HCT116 (cell line): ENCODE measurements at regions not wholly inside any gene's neighbourhood (a gene's known extent, or its start where the extent isn't known, plus 50 kb on each side); places are given as distances from the start of the nearest gene placed in this dataset.

Source experiments
- ATAC-seq: fragments of 200-7000 bp; cut with Tn5 transposase; 2 replicates; pipeline ENCODE4 v1.9.1; 2020; ENCODE audit warnings: mild to moderate bottlenecking, moderate library complexity
- BruUV-seq: library from RNA; stranded (reverse); fragments of 400-500 nt; replicated peaks from 2 replicates; lab custom pipeline; 2021; lab: Mats Ljungman, UMichigan
- CTCF ChIA-PET: fragments of 300-600 bp; sonication (Branson Sonifier 250); formaldehyde crosslinking; loops from one replicate; lab custom pipeline; 2021; ENCODE audit warnings: antibody characterized with exemption; lab: Charles Lee
- POLR2A ChIA-PET: fragments of 300-600, 350-600 bp; sonication (Branson Sonifier 250); formaldehyde crosslinking; loops from one replicate; lab custom pipeline; 2021; ENCODE audit warnings: antibody characterized with exemption; lab: Charles Lee
- RAD21 ChIA-PET, 2 experiments: fragments of 300-600 bp; sonication (Branson Sonifier 250); formaldehyde crosslinking; loops; one replicate each; lab custom pipeline; 2023; ENCODE audit warnings: low total read pairs in 2 of 2; ENCODE audit not compliant: uncharacterized antibody in 2 of 2, unreplicated experiment in 2 of 2, low non-redundant PET in 1 of 2; lab: Charles Lee
- DNase-seq: peaks from one replicate; pipeline ENCODE4 v3.0.0-alpha.2; 2010; ENCODE audit warnings: low read depth, low spot score
- H2AFZ ChIP-seq: fragments of 200-600 bp; shearing (Covaris generic), sonication (generic); 2 replicates; pipeline ENCODE4 v1.6.1; 2017; ENCODE audit warnings: low read depth, mixed run types, mixed read lengths, antibody characterized with exemption, low read length; ENCODE audit not compliant: poor library complexity, severe bottlenecking
- H3K27ac ChIP-seq: 2 replicates; pipeline ENCODE4 v1.5.1; 2012; ENCODE audit warnings: low read depth, low read length
- H3K27me3 ChIP-seq: fragments of 200-600 bp; sonication (generic); 2 replicates; pipeline ENCODE4 v1.6.1; 2016; ENCODE audit warnings: mixed run types, low read length, mixed read lengths; ENCODE audit not compliant: insufficient read depth
- H3K36me3 ChIP-seq, 2 experiments: fragments of 200-500 bp in 1 of 2; fragments of 200-600 bp in 1 of 2; sonication (Bioruptor generic) in 1 of 2; sonication (generic) in 1 of 2; 2 replicates each; pipeline versions ENCODE4 v1.5.1 to v1.6.1; 2014 to 2016; ENCODE audit warnings: low read length in 2 of 2, inconsistent platforms in 1 of 2, mixed read lengths in 1 of 2, mixed run types in 1 of 2; ENCODE audit not compliant: insufficient read depth in 2 of 2, control insufficient read depth in 1 of 2
- H3K4me1 ChIP-seq, 2 experiments: fragments of 200-600 bp in 1 of 2; sonication (generic) in 1 of 2; 2 replicates each; pipeline versions ENCODE4 v1.5.1 to v1.6.1; 2012 to 2017; ENCODE audit warnings: low read length in 2 of 2, inconsistent platforms in 1 of 2, mild to moderate bottlenecking in 1 of 2, mixed read lengths in 1 of 2, mixed run types in 1 of 2, moderate library complexity in 1 of 2; ENCODE audit not compliant: insufficient read depth in 2 of 2, control insufficient read depth in 1 of 2
- H3K4me2 ChIP-seq: fragments of 200-600 bp; sonication (generic); 2 replicates; pipeline ENCODE4 v1.6.1; 2017; ENCODE audit warnings: mixed run types, low read length, mixed read lengths
- H3K4me3 ChIP-seq, 2 experiments: fragments of 200-600 bp in 1 of 2; sonication (generic) in 1 of 2; replicated peaks in 1 of 2; 2 replicates each; pipeline ENCODE4 v1.5.1; 2011 to 2016; ENCODE audit warnings: low read length in 2 of 2, control low read depth in 1 of 2, low read depth in 1 of 2, mild to moderate bottlenecking in 1 of 2, mixed read lengths in 1 of 2, mixed run types in 1 of 2
- H3K79me2 ChIP-seq: fragments of 200-600 bp; sonication (generic); 2 replicates; pipeline ENCODE4 v1.6.1; 2017; ENCODE audit warnings: mild to moderate bottlenecking, mixed run types, low read length, moderate library complexity, mixed read lengths; ENCODE audit not compliant: insufficient read depth
- H3K9ac ChIP-seq: fragments of 200-600 bp; sonication (generic); 2 replicates; pipeline ENCODE4 v1.6.1; 2016; ENCODE audit warnings: low read length, mixed read lengths
- H3K9me2 ChIP-seq: fragments of 200-600 bp; sonication (generic), shearing (Covaris generic); 2 replicates; pipeline ENCODE4 v1.6.1; 2017; ENCODE audit warnings: mixed run types, mild to moderate bottlenecking, moderate library complexity; ENCODE audit not compliant: insufficient read depth
- H3K9me3 ChIP-seq, 2 experiments: fragments of 200-500 bp in 1 of 2; fragments of 200-600 bp in 1 of 2; sonication (Bioruptor generic) in 1 of 2; sonication (generic) in 1 of 2; 2 replicates each; pipeline ENCODE4 v1.6.1; 2014 to 2017; ENCODE audit warnings: low read length in 2 of 2, mixed read lengths in 2 of 2, inconsistent platforms in 1 of 2, low read depth in 1 of 2, mild to moderate bottlenecking in 1 of 2, mixed run types in 1 of 2, moderate library complexity in 1 of 2; ENCODE audit not compliant: control insufficient read depth in 1 of 2, insufficient read depth in 1 of 2
- H4K20me1 ChIP-seq: fragments of 200-600 bp; sonication (generic), shearing (Covaris generic); 2 replicates; pipeline ENCODE4 v1.6.1; 2017; ENCODE audit warnings: mixed run types, mild to moderate bottlenecking, moderate library complexity; ENCODE audit not compliant: insufficient read depth
- ATF3 ChIP-seq: IDR thresholded peaks from 2 replicates; pipeline ENCODE4 v1.6.1; 2012
- CBX3 ChIP-seq: IDR thresholded peaks from 2 replicates; pipeline ENCODE4 v1.6.1; 2012; ENCODE audit warnings: low read depth
- CEBPB ChIP-seq: IDR thresholded peaks from 2 replicates; pipeline ENCODE4 v1.6.1; 2012; ENCODE audit warnings: low read depth
- EGR1 ChIP-seq: IDR thresholded peaks from 2 replicates; pipeline ENCODE4 v1.6.1; 2012; ENCODE audit warnings: low read depth
- ELF1 ChIP-seq: IDR thresholded peaks from 2 replicates; pipeline ENCODE4 v1.6.1; 2012; ENCODE audit warnings: low read depth, borderline replicate concordance
- EZH2phosphoT487 ChIP-seq: fragments of 200-600 bp; IDR thresholded peaks from 2 replicates; pipeline ENCODE4 v1.6.1; 2018; ENCODE audit warnings: antibody characterized with exemption, borderline replicate concordance
- JUND ChIP-seq: IDR thresholded peaks from 2 replicates; pipeline ENCODE4 v1.6.1; 2012
- MAX ChIP-seq: IDR thresholded peaks from 2 replicates; pipeline ENCODE4 v1.6.1; 2012
- POLR2AphosphoS5 ChIP-seq: IDR thresholded peaks from 2 replicates; pipeline ENCODE4 v1.6.1; 2011; ENCODE audit warnings: mild to moderate bottlenecking, low read depth, low read length, moderate library complexity
- RAD21 ChIP-seq: IDR thresholded peaks from 2 replicates; pipeline ENCODE4 v1.6.1; 2012; ENCODE audit warnings: low read depth, mild to moderate bottlenecking
- REST ChIP-seq: IDR thresholded peaks from 2 replicates; pipeline ENCODE4 v1.6.1; 2012; ENCODE audit warnings: low read depth
- SIN3A ChIP-seq: IDR thresholded peaks from 2 replicates; pipeline ENCODE4 v1.6.1; 2012; ENCODE audit warnings: low read depth
- SP1 ChIP-seq: IDR thresholded peaks from 2 replicates; pipeline ENCODE4 v1.6.1; 2012; ENCODE audit warnings: low read depth
- SRF ChIP-seq: IDR thresholded peaks from 2 replicates; pipeline ENCODE4 v1.6.1; 2012; ENCODE audit warnings: low read depth
- YY1 ChIP-seq: IDR thresholded peaks from 2 replicates; pipeline ENCODE4 v1.6.1; 2011; ENCODE audit warnings: low read length, low read depth, moderate library complexity, mild to moderate bottlenecking; ENCODE audit not compliant: insufficient replicate concordance; ENCODE audit errors: extremely low read depth
- ZBTB33 ChIP-seq: IDR thresholded peaks from 2 replicates; pipeline ENCODE4 v1.6.1; 2011; ENCODE audit warnings: mild to moderate bottlenecking, low read length, moderate library complexity; ENCODE audit not compliant: insufficient replicate concordance; ENCODE audit errors: extremely low read depth
- intact Hi-C: fragments of 100-400 bp; cut with micrococcal nuclease; formaldehyde crosslinking; loops from 2 replicates; pipeline ENCODE4 v1.10.0; 2022

GRCh38 chr12:25877446-25877845 lies 81.0 kb upstream of the RASSF8 start:
- TF ChIP-seq RAD21 (no peak), MAX (no peak), ZBTB33 (no peak), CBX3 (no peak), POLR2AphosphoS5 (no peak), EGR1 (no peak), ELF1 (no peak), SP1 (no peak)
- Histone ChIP-seq H3K36me3 (no peaks in the 10 kb centered on the region), H3K4me1 (no peaks in the 10 kb centered on the region), H3K27me3 (no peaks in the 10 kb centered on the region), H3K4me3 (no peak overlapping the region), H3K9me3 (no peaks in the 10 kb centered on the region), H3K9ac (no peak overlapping the region), H3K9me2 (no peaks in the 10 kb centered on the region), H3K4me2 (no peak overlapping the region), H3K27ac (no peak overlapping the region), H2AFZ (no peak overlapping the region), H4K20me1 (0 out of 2 replicates have a peak, but pooled peaks cover 1% of the 10 kb centered on the region), H3K79me2 (no peaks in the 10 kb centered on the region)
- ChIA-PET POLR2A (no interaction called here), RAD21 (no interaction called here), CTCF (no interaction called here)
- no peak for ATAC-seq
- BruUV-seq = no TSS peak
- no peak for DNase-seq
- intact Hi-C loops = no loop called here

- POLR2A ChIA-PET = no interaction called here
- no peak for TF ChIP-seq EZH2phosphoT487
- TF ChIP-seq ATF3 = no peak
- no peak for TF ChIP-seq SRF
- no peak for TF ChIP-seq EGR1
- TF ChIP-seq CEBPB = no peak
- TF ChIP-seq REST = no peak
- TF ChIP-seq JUND = no peak
- TF ChIP-seq SIN3A = no peak
- TF ChIP-seq YY1 = no peak
These were observed 76.2 kb upstream of the RASSF8 start for GRCh38 chr12:25882266-25882665.

More at GRCh38 chr12:25882266-25882665, 76.2 kb upstream of the RASSF8 start:
- H3K4me3 ChIP-seq = no peak overlapping the region
- H3K4me1 ChIP-seq = no peaks in the 10 kb centered on the region
- H3K9me3 ChIP-seq = no peaks in the 10 kb centered on the region
- no peaks in the 10 kb centered on the region for H3K9me2 ChIP-seq
- RAD21 ChIA-PET = no interaction called here
- intact Hi-C loops = no loop called here
- DNase-seq (no peak), ATAC-seq (no peak)
- H3K27me3 ChIP-seq = no peaks in the 10 kb centered on the region
- no peak overlapping the region for H3K4me2 ChIP-seq
- CTCF ChIA-PET = no interaction called here
- H3K36me3 ChIP-seq = no peaks in the 10 kb centered on the region
- H3K9ac ChIP-seq = no peak overlapping the region
- H4K20me1 ChIP-seq = no peaks in the 10 kb centered on the region
- H2AFZ ChIP-seq = no peak overlapping the region
- H3K27ac ChIP-seq = no peak overlapping the region
- BruUV-seq = no TSS peak
- H3K79me2 ChIP-seq = no peaks in the 10 kb centered on the region
